ENCODE measurements at regions not wholly inside any gene's neighbourhood (a gene's known extent, or its start where the extent isn't known, plus 50 kb on each side); places are given as distances from the start of the nearest gene placed in this dataset.

- no peak for DNase-seq (ENCODE audit: low spot score)
- H3K4me3 ChIP-seq, result no peak overlapping the region
- no peak overlapping the region for H3K27ac ChIP-seq
- TF ChIP-seq CTCF (IDR thresholded peaks at IDR 0.05), result no peak
These were observed 445.7 kb upstream of the SYT1 start for GRCh38 chr12:78418919-78419318.

GRCh38 chr12:78419513-78419912, 445.1 kb upstream of the SYT1 start:
- DNase-seq (ENCODE audit: low spot score), result no peak
- no peak for TF ChIP-seq CTCF (IDR thresholded peaks at IDR 0.05)
- Histone ChIP-seq H3K4me3 (no peak overlapping the region), H3K27ac (no peak overlapping the region)

- no peak overlapping the region for H3K4me3 ChIP-seq
- DNase-seq (ENCODE audit: low spot score), result no peak
- no peak for TF ChIP-seq CTCF (IDR thresholded peaks at IDR 0.05)
- H3K27ac ChIP-seq, result no peak overlapping the region
These were observed 443.6 kb upstream of the SYT1 start for GRCh38 chr12:78420991-78421390.

GRCh38 chr12:78430551-78430950, 434.0 kb upstream of the SYT1 start:
- no peak for TF ChIP-seq CTCF (IDR thresholded peaks at IDR 0.05)
- DNase-seq (ENCODE audit: low spot score), result no peak

GRCh38 chr12:78431931-78432330, 432.6 kb upstream of the SYT1 start:
- TF ChIP-seq CTCF (IDR thresholded peaks at IDR 0.05), result no peak
- Histone ChIP-seq H3K27ac (no peak overlapping the region), H3K4me3 (no peak overlapping the region)
- no peak for DNase-seq (ENCODE audit: low spot score)

More at GRCh38 chr12:78430551-78430950, 434.0 kb upstream of the SYT1 start:
- H3K4me3 ChIP-seq, result no peak overlapping the region
- H3K27ac ChIP-seq, result no peak overlapping the region

GRCh38 chr12:78439666-78440065, 424.9 kb upstream of the SYT1 start:
- no peak overlapping the region for H3K4me3 ChIP-seq
- DNase-seq (ENCODE audit: low spot score), result no peak
- TF ChIP-seq CTCF (IDR thresholded peaks at IDR 0.05), result no peak
- H3K27ac ChIP-seq, result no peak overlapping the region

GRCh38 chr12:78441737-78442453, 422.7 kb upstream of the SYT1 start:
- no peak overlapping the region for H3K27ac ChIP-seq
- no peak for TF ChIP-seq CTCF (IDR thresholded peaks at IDR 0.05)
- no peak for DNase-seq (ENCODE audit: low spot score)
- H3K4me3 ChIP-seq, result no peak overlapping the region
